COLO668 (cell line): ENCODE measurements at regions not wholly inside any gene's neighbourhood (a gene's known extent, or its start where the extent isn't known, plus 50 kb on each side); places are given as distances from the start of the nearest gene placed in this dataset.

Experiments used
- DNase-seq: peaks from one replicate; lab custom pipeline; 2025; ENCODE audit not compliant: unreplicated experiment; lab: John Stamatoyannopoulos, UW

DNA sequence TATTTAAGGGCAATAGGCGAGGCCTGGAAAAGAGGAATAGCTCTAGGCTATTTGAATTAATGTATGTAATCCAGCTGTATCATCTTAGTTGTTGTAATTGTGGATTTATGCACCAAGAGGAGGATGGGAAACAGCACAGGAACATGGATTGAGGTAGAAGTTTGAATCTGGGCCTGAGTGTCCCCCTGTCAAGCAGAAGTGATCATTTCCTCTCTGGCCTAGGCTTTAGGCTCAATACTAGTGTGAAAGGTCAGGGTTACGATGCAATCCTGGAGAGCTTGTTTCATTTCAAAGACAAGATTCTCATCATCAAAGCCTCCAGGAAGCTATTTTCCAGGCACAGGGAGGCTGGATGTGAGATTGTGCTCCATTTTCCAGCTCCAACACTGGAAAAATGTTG lies 77.9 kb upstream of the HSD17B12 start:
- DNase-seq: no peak

DNA sequence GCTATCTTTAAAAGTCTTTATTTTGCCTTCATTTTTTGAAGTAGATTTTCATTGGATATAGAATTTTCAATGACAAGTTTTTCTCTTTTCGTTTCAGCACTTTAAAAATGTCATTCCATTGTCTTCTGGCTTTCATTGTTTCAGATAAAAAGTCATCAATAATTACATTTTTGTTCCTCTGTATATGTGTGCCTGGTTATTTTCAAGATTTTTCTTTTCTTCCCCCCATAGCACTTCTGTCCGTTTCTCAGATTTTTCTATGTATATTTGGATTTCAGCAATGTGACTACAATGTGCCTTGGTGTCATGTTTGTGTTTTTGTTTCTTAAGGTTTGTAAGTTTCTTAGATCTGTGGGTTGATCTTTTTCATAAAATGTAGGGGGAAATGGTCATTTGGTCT lies 66.3 kb upstream of the HSD17B12 start:
- no peak for DNase-seq

DNA sequence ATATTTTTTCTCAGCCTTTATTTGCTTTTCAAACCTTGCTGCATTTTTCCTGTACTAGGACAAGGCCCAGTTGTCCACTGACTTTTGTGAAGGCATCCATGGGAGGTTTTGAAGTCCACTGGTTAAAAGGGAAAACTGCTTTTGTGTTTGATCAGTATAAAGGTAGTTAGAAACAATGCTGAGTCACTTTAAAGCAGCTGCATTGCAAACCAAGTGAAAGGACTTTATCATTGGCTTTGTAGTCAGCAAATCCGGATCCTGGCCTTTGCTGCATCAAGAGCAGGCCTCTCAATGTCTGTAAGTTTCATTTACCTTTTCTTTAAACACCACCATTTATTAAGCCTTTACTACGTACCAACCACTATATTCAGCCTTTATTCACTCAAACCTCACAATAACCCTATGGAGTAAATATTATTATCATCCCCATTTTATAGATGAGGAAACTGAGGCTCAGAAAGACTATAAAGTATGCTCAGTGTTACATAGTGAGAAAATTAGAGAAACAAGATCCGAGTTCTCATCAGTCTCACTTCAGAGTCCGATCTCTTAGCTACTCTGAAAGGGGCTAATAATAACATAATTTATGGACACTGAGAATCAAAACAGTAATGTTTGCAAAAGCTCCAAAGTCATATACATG lies 60.6 kb upstream of the HSD17B12 start:
- DNase-seq: no peak

DNA sequence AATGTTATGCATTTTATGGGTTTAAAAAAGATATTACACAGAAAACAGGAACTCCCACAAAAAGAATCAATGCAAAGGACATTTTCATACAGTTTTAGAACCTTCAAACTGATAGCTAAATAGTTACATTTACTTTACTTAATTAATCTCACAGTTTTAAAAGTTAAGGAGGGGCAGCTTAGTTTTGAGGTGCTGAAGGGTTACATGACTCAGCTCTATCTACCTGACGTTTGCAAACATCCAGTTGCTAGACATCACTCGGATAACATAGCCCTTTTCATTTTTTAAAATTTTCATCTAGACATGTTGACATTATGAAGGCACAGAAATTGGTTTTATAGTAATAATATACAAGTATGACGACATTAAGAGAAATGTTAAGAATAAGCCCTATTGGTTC lies 53.7 kb upstream of the HSD17B12 start:
- no peak for DNase-seq
